ENCODE measurements at regions not wholly inside any gene's neighbourhood (a gene's known extent, or its start where the extent isn't known, plus 50 kb on each side); places are given as distances from the start of the nearest gene placed in this dataset.

- H3K36me3 Mint-ChIP-seq (ENCODE audit: low read depth), result no peaks in the 10 kb centered on the region
- H3K9me3 Mint-ChIP-seq, result peaks cover 32% of the 10 kb centered on the region
- H3K4me1 Mint-ChIP-seq (ENCODE audit: low read depth), result no peaks in the 10 kb centered on the region
- no peak for DNase-seq
- no peak overlapping the region for H3K27ac Mint-ChIP-seq
- no peak overlapping the region for H3K4me3 Mint-ChIP-seq
- no peaks in the 10 kb centered on the region for H3K27me3 Mint-ChIP-seq (ENCODE audit: insufficient read depth)
- TF ChIP-seq CTCF (IDR thresholded peaks at IDR 0.05), result no peak
Observed at GRCh38 chr4:45527160-45527559, 596.7 kb downstream of the GABRG1 start.

- no peaks in the 10 kb centered on the region; the same call in 1 of the 2 replicates for H3K27me3 Mint-ChIP-seq (ENCODE audit: insufficient read depth)
- no peaks in the 10 kb centered on the region for H3K36me3 Mint-ChIP-seq (ENCODE audit: low read depth)
- H3K9me3 Mint-ChIP-seq, result peaks cover 34% of the 10 kb centered on the region
- H3K4me3 Mint-ChIP-seq, result no peak overlapping the region
- no peak overlapping the region for H3K27ac Mint-ChIP-seq
- H3K4me1 Mint-ChIP-seq (ENCODE audit: low read depth), result no peaks in the 10 kb centered on the region
- TF ChIP-seq CTCF (IDR thresholded peaks at IDR 0.05), result no peak
- DNase-seq, result no peak
Observed at GRCh38 chr4:45518832-45519231, 605.0 kb downstream of the GABRG1 start.

- no peak overlapping the region for H3K27ac Mint-ChIP-seq
- peaks cover 20% of the 10 kb centered on the region for H3K9me3 Mint-ChIP-seq
- no peaks in the 10 kb centered on the region for H3K27me3 Mint-ChIP-seq (ENCODE audit: insufficient read depth)
- no peak for TF ChIP-seq CTCF (IDR thresholded peaks at IDR 0.05)
- H3K4me3 Mint-ChIP-seq, result no peak overlapping the region
- H3K36me3 Mint-ChIP-seq (ENCODE audit: low read depth), result no peaks in the 10 kb centered on the region
- DNase-seq, result no peak
- H3K4me1 Mint-ChIP-seq (ENCODE audit: low read depth), result no peaks in the 10 kb centered on the region
Observed at GRCh38 chr4:45502471-45502870, 621.4 kb downstream of the GABRG1 start.

- no peak for TF ChIP-seq CTCF (IDR thresholded peaks at IDR 0.05)
- no peak for DNase-seq
- Mint-ChIP-seq H3K36me3 (ENCODE audit: low read depth) (no peaks in the 10 kb centered on the region), H3K27me3 (ENCODE audit: insufficient read depth) (no peaks in the 10 kb centered on the region), H3K4me1 (ENCODE audit: low read depth) (no peaks in the 10 kb centered on the region), H3K9me3 (peaks cover 9% of the 10 kb centered on the region), H3K27ac (no peak overlapping the region), H3K4me3 (no peak overlapping the region)
Observed at GRCh38 chr4:45484740-45485139, 639.1 kb downstream of the GABRG1 start.

GRCh38 chr4:45482346-45482745 is 641.5 kb downstream of the GABRG1 start:
- peaks cover 9% of the 10 kb centered on the region for H3K9me3 Mint-ChIP-seq
- H3K27ac Mint-ChIP-seq, result no peak overlapping the region
- no peak overlapping the region for H3K4me3 Mint-ChIP-seq
- no peak for TF ChIP-seq CTCF (IDR thresholded peaks at IDR 0.05)
- no peak for DNase-seq
- no peaks in the 10 kb centered on the region for H3K27me3 Mint-ChIP-seq (ENCODE audit: insufficient read depth)
- no peaks in the 10 kb centered on the region for H3K4me1 Mint-ChIP-seq (ENCODE audit: low read depth)
- no peaks in the 10 kb centered on the region for H3K36me3 Mint-ChIP-seq (ENCODE audit: low read depth)

- Mint-ChIP-seq H3K4me3 (no peak overlapping the region), H3K27me3 (ENCODE audit: insufficient read depth) (no peaks in the 10 kb centered on the region), H3K27ac (no peak overlapping the region), H3K9me3 (peaks cover 21% of the 10 kb centered on the region), H3K36me3 (ENCODE audit: low read depth) (peaks cover 3% of the 10 kb centered on the region; the same call in 1 of the 2 replicates), H3K4me1 (ENCODE audit: low read depth) (no peaks in the 10 kb centered on the region)
- no peak for TF ChIP-seq CTCF (IDR thresholded peaks at IDR 0.05)
- DNase-seq, result no peak
Observed at GRCh38 chr4:45477311-45477733, 646.5 kb downstream of the GABRG1 start.

All from HFFc6 (cell line).